Heart right ventricle (tissue), 16 donors: ENCODE measurements at regions not wholly inside any gene's neighbourhood (a gene's known extent, or its start where the extent isn't known, plus 50 kb on each side); places are given as distances from the start of the nearest gene placed in this dataset.

Experiments used
- ATAC-seq, 8 donors: fragments of 200-7000 bp; cut with Tn5 transposase; one replicate each; pipeline ENCODE4 v1.9.1; 2020; ENCODE audit warnings: mild to moderate bottlenecking in 8 of 8, moderate library complexity in 8 of 8, moderate number of reproducible peaks in 1 of 8
- DNase-seq, 2 donors: peaks; one replicate each; pipeline ENCODE4 v3.0.0-alpha.2; 2020
- H3K27ac ChIP-seq, 10 donors: fragments of 200-600 bp; sonication (generic) in 2 of 10; one replicate each; pipeline versions ENCODE4 v1.5.0 to v1.8.0; 2020 to 2022; ENCODE audit warnings: mild to moderate bottlenecking in 3 of 10
- H3K27me3 ChIP-seq, 7 donors: fragments of 200-600 bp; one replicate each; pipeline ENCODE4 v1.8.0; 2021 to 2022; ENCODE audit warnings: mild to moderate bottlenecking in 2 of 7
- H3K36me3 ChIP-seq, 9 donors: fragments of 200-600 bp; sonication (generic) in 1 of 9; one replicate each; pipeline versions ENCODE4 v1.5.0 to v1.8.0; 2020 to 2022; ENCODE audit warnings: mild to moderate bottlenecking in 2 of 9
- H3K4me1 ChIP-seq, 9 donors: fragments of 200-600 bp; sonication (generic) in 1 of 9; one replicate each; pipeline versions ENCODE4 v1.5.0 to v1.8.0; 2020 to 2022; ENCODE audit warnings: mild to moderate bottlenecking in 4 of 9
- H3K4me3 ChIP-seq, 10 donors: fragments of 200-600 bp; sonication (generic) in 2 of 10; one replicate each; pipeline versions ENCODE4 v1.5.0 to v1.8.0; 2020 to 2022; ENCODE audit warnings: mild to moderate bottlenecking in 7 of 10, moderate library complexity in 2 of 10
- H3K9me3 ChIP-seq, 11 donors: fragments of 200-600 bp in 10 of 11; sonication (generic) in 2 of 11; one replicate each; pipeline versions ENCODE4 v1.5.0 to v1.8.0; 2013 to 2022; ENCODE audit warnings: mild to moderate bottlenecking in 2 of 11, control low read depth in 1 of 11, moderate library complexity in 1 of 11
- WGBS, 2 donors: extraction: QIAGEN DNeasy Blood & Tissue Kit; methylation state at CpG; one replicate each; pipeline ENCODE4 v1.1.7; 2013; ENCODE audit warnings: inconsistent platforms in 1 of 2; 5-methylcytosine and 5-hydroxymethylcytosine counted together
- intact Hi-C, 10 donors: fragments of 100-400 bp; cut with DNase I; formaldehyde crosslinking; loops; one replicate each; pipeline versions ENCODE4 v1.11.1 to v1.14.2; 2022
- TF ChIP-seq, protein P1 (sequence below), 9 donors: fragments of 200-600 bp; sonication (generic) in 2 of 9; IDR thresholded peaks; one replicate each; pipeline versions ENCODE4 v1.5.0 to v1.8.0; 2021 to 2022; ENCODE audit warnings: antibody characterized with exemption in 9 of 9, mild to moderate bottlenecking in 5 of 9, moderate library complexity in 1 of 9
- donor health status: Arrhythmogenic right ventricular cardiomyopathy.
- donor health status: ischemic (EF 13 %, LVEDD 7.1; RV severe dilation, severe dysfunction).
- donor health status: healthy with polysubstance abuse.
- donor health status: DM: no; HTN: yes; CAD: no.
- donor health status: DM: no; HTN: no; CAD: no.
- donor health status: ischemic (EF 25% LVEDD 6.9; RV normal size, moderate dysfunction).
- donor health status: ischemic (EF 25% LVEDD 5.7; RV mildly dilated, moderate dysfunction).
- donor health status: healthy.
- donor health status: DM: yes; HTN: yes; CAD: no.
- donor health status: Ischemic cardiomyopathy.
- donor health status: ischemic (EF 35%, LVEDD 5.7; RV mildly dilated, moderate dysfunction).
- donor health status: nonischemic (EF 11% LVEDD 7.7; RV severe dilation, severe dysfunction).
- donor health status: DM: yes; HTN: yes; CAD: no.
- donor health status: PGD.
- donor health status: ischemic (EF 29% LVEDD 5.4; RV normal size, mild dysfunction).
- donor health status: nonischemic (EF 23%, LVEDD 6.1; RV moderate dilation, normal function).

DNA sequence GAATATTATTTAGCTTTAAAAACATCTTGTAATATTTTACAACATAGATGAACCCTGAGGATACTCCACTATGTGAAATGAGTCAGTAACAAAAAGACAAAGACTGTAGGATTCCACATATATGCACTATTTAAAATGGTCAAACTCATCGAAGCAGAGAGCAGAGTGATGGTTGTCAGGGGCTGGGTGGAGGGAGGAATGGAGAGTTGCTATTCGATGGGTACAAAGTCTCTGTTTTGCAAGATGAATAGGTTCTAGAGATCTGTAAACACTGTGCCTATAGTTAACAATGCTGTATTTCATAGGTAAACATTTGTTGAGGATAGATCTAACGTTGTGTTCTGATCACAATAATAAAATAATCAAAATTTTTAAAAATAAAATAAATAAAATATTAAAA, 1675.9 kb upstream of the CELF4 start:
- no peak overlapping the region for H3K4me3 ChIP-seq
- no peaks in the 10 kb centered on the region for H3K36me3 ChIP-seq
- TF ChIP-seq, protein P1, sequence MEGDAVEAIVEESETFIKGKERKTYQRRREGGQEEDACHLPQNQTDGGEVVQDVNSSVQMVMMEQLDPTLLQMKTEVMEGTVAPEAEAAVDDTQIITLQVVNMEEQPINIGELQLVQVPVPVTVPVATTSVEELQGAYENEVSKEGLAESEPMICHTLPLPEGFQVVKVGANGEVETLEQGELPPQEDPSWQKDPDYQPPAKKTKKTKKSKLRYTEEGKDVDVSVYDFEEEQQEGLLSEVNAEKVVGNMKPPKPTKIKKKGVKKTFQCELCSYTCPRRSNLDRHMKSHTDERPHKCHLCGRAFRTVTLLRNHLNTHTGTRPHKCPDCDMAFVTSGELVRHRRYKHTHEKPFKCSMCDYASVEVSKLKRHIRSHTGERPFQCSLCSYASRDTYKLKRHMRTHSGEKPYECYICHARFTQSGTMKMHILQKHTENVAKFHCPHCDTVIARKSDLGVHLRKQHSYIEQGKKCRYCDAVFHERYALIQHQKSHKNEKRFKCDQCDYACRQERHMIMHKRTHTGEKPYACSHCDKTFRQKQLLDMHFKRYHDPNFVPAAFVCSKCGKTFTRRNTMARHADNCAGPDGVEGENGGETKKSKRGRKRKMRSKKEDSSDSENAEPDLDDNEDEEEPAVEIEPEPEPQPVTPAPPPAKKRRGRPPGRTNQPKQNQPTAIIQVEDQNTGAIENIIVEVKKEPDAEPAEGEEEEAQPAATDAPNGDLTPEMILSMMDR (IDR thresholded peaks at IDR 0.05): no peak
- H3K4me1 ChIP-seq: no peaks in the 10 kb centered on the region
- no peak for ATAC-seq
- no peaks in the 10 kb centered on the region for H3K27me3 ChIP-seq
- no peak overlapping the region for H3K27ac ChIP-seq
- 85 to 93% methylated on average over 3 of the region's 3 CpGs for WGBS, 2 donors
- H3K9me3 ChIP-seq: no peaks in the 10 kb centered on the region
- intact Hi-C loops: no loop called here
- DNase-seq: no peak

DNA sequence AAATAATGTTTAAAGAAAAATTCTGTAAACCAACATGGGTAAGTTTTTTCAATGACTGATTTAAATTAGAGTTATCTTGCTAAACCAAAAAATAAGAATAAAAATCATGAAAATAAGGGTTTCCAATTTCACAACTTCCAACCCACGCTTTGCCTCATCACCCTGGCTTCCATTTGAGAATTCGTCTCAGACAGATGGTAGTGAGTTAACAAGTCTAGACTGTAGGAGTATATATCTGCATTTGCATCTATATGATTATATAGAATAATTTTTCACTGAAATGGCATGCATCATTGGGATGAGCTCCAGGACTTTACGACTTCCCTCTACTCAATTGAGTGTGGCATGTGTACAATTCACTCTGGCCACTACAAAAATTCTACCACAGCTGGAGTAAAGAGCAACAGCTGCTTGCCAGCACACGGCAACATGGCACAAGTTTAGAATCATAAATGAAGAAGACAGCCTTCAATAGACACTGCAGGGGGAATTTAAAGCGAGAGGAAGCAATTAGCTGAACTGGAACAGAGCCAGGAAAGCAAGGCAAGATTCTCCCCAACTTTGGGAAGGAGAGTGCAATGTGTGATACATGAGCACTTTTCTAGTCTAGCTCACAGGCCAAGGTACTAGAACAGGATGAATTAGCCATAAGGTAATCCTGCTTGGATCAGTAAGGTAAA, 1673.5 kb upstream of the CELF4 start:
- Histone ChIP-seq H3K4me1 (no peaks in the 10 kb centered on the region), H3K9me3 (peaks cover 0 to 19% (median 0%) of the 10 kb centered on the region in 11 donors), H3K4me3 (no peak overlapping the region), H3K36me3 (no peaks in the 10 kb centered on the region), H3K27ac (no peak overlapping the region), H3K27me3 (no peaks in the 10 kb centered on the region)
- intact Hi-C loops: no loop called here
- ATAC-seq: no peak
- TF ChIP-seq, protein P1 (IDR thresholded peaks at IDR 0.05): no peak
- DNase-seq: no peak
- WGBS, 2 donors: 74 to 84% methylated on average over 5 of the region's 5 CpGs

DNA sequence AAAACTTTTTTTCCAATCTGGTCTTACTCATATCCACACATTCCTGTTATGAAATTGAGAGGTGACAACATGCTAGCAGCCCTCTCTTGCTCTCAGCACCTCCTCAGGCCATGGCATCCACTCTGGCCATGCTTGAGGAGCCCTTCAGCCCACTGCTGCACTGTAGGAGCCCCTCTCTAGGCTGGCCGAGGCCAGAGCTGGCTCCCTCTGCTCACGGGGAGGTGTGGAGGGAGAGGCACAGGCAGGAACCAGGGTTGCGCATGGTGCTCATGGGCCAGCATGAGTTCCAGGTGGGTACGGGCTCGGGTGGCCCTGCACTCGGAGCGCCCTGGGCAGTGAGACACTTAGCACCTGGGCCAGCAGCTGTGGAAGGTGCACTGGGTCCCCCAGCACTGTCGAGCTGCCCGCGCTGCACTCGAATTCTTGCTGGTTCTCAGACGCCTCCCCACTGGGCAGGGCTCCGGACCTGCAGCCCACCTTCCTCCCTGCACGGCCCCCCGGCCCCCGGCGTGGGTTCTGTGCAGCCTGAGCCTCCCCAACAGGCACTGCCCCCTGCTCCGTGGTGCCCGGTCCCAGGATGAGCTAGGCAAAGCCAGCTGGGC, 1669.6 kb upstream of the CELF4 start:
- Histone ChIP-seq H3K9me3 (peaks cover 0 to 19% (median 0%) of the 10 kb centered on the region in 11 donors), H3K27ac (no peak overlapping the region), H3K4me3 (no peak overlapping the region), H3K27me3 (no peaks in the 10 kb centered on the region), H3K4me1 (no peaks in the 10 kb centered on the region), H3K36me3 (no peaks in the 10 kb centered on the region)
- DNase-seq (no peak), ATAC-seq (no peak)
- TF ChIP-seq, protein P1 (IDR thresholded peaks at IDR 0.05): no peak
- 95 to 98% methylated on average over 19 of the region's 19 CpGs for whole genome bisulfite sequencing, 2 donors
- intact Hi-C loops: no loop called here

DNA sequence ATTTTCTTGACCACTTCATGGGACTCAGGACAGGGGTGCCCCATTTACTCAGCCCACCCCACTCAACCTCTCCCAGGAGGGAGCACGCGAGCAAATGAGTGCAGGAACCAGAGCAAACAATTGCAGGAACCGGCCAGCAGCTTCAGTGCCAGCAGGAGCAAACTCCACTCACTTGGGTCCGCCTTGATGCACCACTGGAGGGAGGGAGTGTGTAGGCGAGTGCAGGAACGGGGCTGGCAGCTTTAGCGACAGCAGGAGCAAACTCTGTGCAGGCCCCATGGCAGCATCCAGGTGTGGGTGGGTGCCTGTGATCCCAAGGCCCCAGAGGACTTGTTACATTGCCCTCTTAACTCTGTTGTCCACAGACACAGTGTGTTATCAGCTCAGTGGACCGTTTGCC, 1667.3 kb upstream of the CELF4 start:
- no peak for DNase-seq

More for the DNA sequence above, 1667.3 kb upstream of the CELF4 start:
- 77 to 78% methylated on average over 8 of the region's 8 CpGs for WGBS, 2 donors
- TF ChIP-seq, protein P1 (IDR thresholded peaks at IDR 0.05): no peak
- H3K9me3 ChIP-seq: peaks cover 0 to 19% (median 0%) of the 10 kb centered on the region in 11 donors
- no peaks in the 10 kb centered on the region for H3K27me3 ChIP-seq
- H3K36me3 ChIP-seq: no peaks in the 10 kb centered on the region
- H3K27ac ChIP-seq: no peak overlapping the region
- ATAC-seq: no peak
- intact Hi-C loops: no loop called here
- H3K4me3 ChIP-seq: no peak overlapping the region
- no peaks in the 10 kb centered on the region for H3K4me1 ChIP-seq
